GM18520 (cell line): ENCODE measurements at regions not wholly inside any gene's neighbourhood (a gene's known extent, or its start where the extent isn't known, plus 50 kb on each side); places are given as distances from the start of the nearest gene placed in this dataset.

Source experiments
- ATAC-seq: cut with Tn5 transposase; IDR thresholded peaks from one replicate; pipeline ENCODE4 v1.9.1; 2021; ENCODE audit not compliant: unreplicated experiment

- no peak for ATAC-seq
These were observed 378.4 kb downstream of the SPATA31D1 start for GRCh38 chr9:82367016-82367415.

DNA sequence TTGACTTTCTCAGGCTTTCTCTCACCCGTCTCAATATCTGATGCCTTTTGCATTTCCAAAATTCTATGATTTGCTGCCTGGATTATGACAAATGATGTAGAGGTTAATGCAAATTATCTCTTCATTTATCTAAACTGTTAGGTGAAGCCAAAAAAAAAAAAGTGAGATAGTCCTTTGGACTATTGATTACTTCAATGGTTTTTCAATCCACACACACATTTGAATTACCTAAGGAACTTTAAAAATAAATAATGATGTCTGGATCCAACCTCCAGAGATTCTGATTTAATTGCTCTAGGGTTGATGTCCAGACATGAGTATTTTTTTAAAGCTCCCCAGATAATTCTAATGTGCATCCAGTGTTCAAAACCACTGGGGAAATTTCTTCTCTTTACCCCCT lies 379.4 kb downstream of the SPATA31D1 start:
- no peak for ATAC-seq

GRCh38 chr9:82369251-82369945 lies 380.8 kb downstream of the SPATA31D1 start:
- no peak for ATAC-seq

GRCh38 chr9:82375041-82375440 lies 386.5 kb downstream of the SPATA31D1 start:
- ATAC-seq, result no peak

GRCh38 chr9:82376677-82377232 lies 388.2 kb downstream of the SPATA31D1 start:
- no peak for ATAC-seq

- ATAC-seq, result no peak
These were observed 394.5 kb downstream of the SPATA31D1 start for GRCh38 chr9:82382887-82383616.

GRCh38 chr9:82385633-82386032 lies 397.1 kb downstream of the SPATA31D1 start:
- no peak for ATAC-seq

- ATAC-seq, result no peak
These were observed 409.0 kb downstream of the SPATA31D1 start for GRCh38 chr9:82397534-82397933.

GRCh38 chr9:82404196-82404870 lies 415.8 kb downstream of the SPATA31D1 start:
- ATAC-seq, result no peak

DNA sequence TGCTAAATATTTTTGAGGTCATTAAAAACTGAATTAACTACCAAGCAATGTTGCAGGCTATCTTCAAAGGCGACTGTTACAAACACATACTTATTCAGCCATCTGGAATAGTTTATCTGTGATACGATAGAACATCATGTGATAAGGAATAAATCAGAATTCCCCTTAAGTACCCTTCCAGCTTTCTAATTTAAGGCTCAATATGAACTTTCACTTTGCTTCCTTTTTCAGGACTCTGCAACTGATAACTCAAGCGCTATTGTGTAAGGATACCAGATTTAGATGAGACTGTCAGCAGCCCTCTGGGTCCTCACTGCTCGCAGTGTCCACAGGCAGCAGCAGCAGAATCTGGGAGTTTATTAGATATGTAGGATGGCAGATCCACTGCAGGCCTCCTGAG lies 416.3 kb downstream of the SPATA31D1 start:
- no peak for ATAC-seq

- no peak for ATAC-seq
These were observed 418.0 kb downstream of the SPATA31D1 start for GRCh38 chr9:82406456-82407085.

DNA sequence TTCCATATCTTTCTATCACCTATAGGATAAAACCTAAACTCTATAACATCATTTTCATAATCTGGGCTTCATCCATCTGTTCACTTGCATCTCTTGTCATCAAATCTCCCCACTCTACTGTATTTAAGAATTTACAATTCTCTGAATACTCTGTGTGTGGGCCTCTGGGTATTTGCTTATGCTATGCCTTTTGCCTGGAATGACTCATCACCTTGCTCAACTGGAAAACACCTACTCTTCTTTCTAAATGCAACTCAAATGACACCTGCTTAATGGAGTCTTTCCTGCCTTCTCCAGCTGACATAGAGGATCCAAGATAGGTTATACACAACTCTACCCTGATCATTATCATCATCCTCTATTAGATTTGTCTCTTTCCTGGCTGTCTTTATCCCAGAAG lies 421.7 kb downstream of the SPATA31D1 start:
- peak; percentile 96 for ATAC-seq

- ATAC-seq, result peak; percentile 12
These were observed 422.3 kb downstream of the SPATA31D1 start for GRCh38 chr9:82410866-82411265.

DNA sequence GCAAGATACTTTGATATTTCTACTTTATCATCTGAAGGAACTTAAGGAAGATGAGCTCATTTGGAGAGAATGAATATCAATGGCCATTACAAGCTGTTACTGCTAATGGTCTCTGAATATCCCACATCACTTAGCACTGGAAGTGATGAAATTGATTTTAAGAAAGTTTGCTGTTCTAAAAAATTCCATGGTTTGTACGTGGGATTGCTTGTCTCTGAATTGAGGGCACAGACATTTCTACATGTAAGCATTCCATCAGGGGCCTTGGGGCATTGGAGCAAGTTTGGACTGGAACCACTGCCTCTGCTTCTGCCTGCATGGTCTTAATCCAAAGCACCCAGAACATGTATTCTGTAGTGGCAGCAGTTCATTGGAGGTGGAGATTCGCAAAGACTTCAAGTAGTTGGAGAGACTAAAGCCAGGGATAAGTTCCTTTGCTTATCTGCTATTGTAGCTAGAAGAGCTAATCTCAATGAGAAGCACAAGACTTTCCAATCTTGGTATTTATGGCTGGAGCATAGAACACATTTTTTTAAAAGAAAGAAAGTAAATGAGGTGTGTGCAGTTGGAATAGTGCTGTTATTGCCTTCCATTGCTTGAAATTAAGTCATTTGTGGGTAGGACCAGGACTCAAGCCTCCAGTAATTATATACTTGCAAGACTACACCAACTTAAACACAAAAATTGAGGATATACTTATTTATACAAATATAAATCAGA lies 424.2 kb downstream of the SPATA31D1 start:
- no peak for ATAC-seq

GRCh38 chr9:82417501-82417900 lies 428.9 kb downstream of the SPATA31D1 start:
- no peak for ATAC-seq

- ATAC-seq, result no peak
These were observed 429.8 kb downstream of the SPATA31D1 start for GRCh38 chr9:82418334-82418733.

DNA sequence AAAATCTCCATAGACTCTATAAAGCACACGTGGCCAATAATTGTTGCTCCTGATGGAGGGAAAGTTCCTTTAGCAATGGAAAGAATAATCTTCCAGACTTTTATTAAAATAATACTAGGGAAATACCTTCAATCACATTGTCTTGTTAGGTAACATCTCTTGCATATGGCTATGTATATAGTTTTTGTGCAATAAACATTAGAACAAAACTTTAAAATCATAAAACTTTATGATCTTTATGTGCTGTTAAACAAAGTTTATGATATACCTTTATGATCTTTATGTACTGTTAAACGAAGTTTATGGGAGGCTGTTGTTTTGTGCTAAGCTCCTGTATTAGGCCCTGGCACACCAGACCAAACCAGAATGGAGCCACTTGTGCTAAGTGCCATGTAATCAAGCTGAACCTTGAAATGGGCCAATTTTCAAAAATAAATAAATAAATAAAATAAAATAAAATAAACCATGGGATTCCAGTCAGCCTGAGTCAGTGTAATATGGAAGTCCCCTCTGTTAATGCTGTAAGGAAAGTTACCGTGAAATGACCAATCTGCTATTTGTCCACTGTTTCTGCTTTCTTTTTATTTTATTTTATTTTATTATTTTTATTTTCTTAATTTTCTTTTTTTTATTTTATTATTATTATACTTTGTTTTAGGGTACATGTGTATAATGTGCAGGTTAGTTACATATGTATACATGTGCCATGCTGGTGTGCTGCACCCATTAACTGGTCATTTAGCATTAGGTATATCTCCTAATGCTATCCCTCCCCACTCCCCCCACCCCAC lies 431.3 kb downstream of the SPATA31D1 start:
- ATAC-seq, result no peak

DNA sequence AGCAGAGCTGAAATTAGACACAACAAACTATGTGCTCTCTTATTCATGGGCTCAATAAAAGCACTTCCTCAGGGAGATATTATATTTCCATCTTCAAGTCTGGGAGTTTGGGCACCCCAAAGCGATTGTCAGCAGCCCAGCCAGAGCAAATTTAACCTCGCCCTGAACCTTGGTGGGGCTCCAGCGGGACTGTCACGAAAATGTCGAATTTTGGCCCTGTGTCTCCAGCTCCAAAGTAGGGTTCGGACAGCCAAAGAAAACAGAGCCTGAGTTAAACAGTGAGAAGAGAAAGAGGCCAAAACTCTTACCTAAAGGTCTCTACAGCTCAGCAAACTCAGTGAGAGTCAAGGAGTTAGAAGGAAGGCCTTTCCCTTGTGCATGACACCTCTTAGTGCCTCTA lies 432.9 kb downstream of the SPATA31D1 start:
- no peak for ATAC-seq

- ATAC-seq, result no peak
These were observed 435.1 kb downstream of the SPATA31D1 start for GRCh38 chr9:82423700-82424099.

DNA sequence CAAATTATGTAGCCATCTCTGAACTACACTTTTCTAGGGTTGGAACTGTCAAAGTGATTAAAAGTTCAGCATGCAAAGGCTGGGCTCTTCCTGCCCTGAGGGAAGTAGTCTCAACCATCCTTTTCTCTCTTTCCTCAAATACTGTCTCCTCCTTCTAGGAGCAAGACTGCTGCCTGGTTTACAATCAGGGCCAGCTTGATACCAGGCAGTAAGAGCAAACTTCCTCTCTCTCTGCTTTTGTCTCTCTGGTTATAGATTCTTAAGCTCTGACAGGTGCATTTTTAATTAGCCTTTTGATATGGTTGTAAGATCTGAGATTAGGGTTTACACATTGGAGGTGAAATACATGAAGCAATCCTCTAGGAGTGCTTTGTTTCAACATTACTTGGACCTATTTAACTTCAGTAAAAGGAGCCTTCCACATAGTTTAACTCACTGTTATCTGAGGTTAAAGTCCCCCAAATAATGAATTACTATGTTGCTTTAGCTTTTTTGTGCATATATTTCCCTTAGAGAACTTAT lies 436.1 kb downstream of the SPATA31D1 start:
- no peak for ATAC-seq
